Panc1 (cell line): ENCODE measurements at regions not wholly inside any gene's neighbourhood (a gene's known extent, or its start where the extent isn't known, plus 50 kb on each side); places are given as distances from the start of the nearest gene placed in this dataset.
"Not testable (repeated sequence)": the region's sequence is repeated elsewhere in the genome, so short reads cannot be mapped to it uniquely, and the experiment has no call there.

Experiments used
- ATAC-seq: fragments of 200-7000 bp; cut with Tn5 transposase; 2 replicates; pipeline ENCODE4 v1.9.1; 2020; ENCODE audit warnings: mild to moderate bottlenecking, moderate library complexity
- BruUV-seq: library from RNA; stranded (reverse); fragments of 400-500 nt; replicated peaks from 2 replicates; lab custom pipeline; 2021; lab: Mats Ljungman, UMichigan
- CTCF ChIA-PET: fragments of 300-600 bp; sonication (Branson Sonifier 250); formaldehyde crosslinking; loops from one replicate; lab custom pipeline; 2022; ENCODE audit warnings: antibody characterized with exemption; lab: Charles Lee
- POLR2A ChIA-PET: fragments of 300-600 bp; sonication (Branson Sonifier 250); formaldehyde crosslinking; loops from one replicate; lab custom pipeline; 2022; ENCODE audit warnings: antibody characterized with exemption; lab: Charles Lee
- DNase-seq: peaks from one replicate; pipeline ENCODE4 v3.0.0-alpha.2; 2010; ENCODE audit warnings: low read depth, low spot score
- H3K27ac ChIP-seq: 2 replicates; pipeline ENCODE4 v1.5.1; 2011; ENCODE audit warnings: mild to moderate bottlenecking, low read length, inconsistent platforms
- H3K27me3 ChIP-seq: fragments of 200-500 bp; sonication (Bioruptor generic); 2 replicates; pipeline ENCODE4 v1.6.0; 2014; ENCODE audit warnings: low read length, inconsistent platforms; ENCODE audit not compliant: control insufficient read depth, insufficient read depth
- H3K36me3 ChIP-seq: fragments of 200-500 bp; sonication (Bioruptor generic); 2 replicates; pipeline ENCODE4 v1.5.1; 2014; ENCODE audit warnings: inconsistent platforms, mild to moderate bottlenecking, low read length, moderate library complexity; ENCODE audit not compliant: control insufficient read depth, insufficient read depth
- H3K4me1 ChIP-seq: 2 replicates; pipeline ENCODE4 v1.5.1; 2011; ENCODE audit warnings: inconsistent platforms, mild to moderate bottlenecking, low read length, moderate library complexity; ENCODE audit not compliant: control insufficient read depth, insufficient read depth
- H3K4me3 ChIP-seq, 2 experiments: 2 replicates each; pipeline ENCODE4 v1.5.1; 2011 to 2012; ENCODE audit warnings: low read depth in 2 of 2, low read length in 2 of 2, mild to moderate bottlenecking in 2 of 2, inconsistent platforms in 1 of 2, moderate library complexity in 1 of 2
- H3K9me3 ChIP-seq: fragments of 200-500 bp; sonication (Bioruptor generic); 2 replicates; pipeline ENCODE4 v1.5.1; 2014; ENCODE audit warnings: low read depth, mild to moderate bottlenecking, inconsistent platforms, low read length, moderate library complexity; ENCODE audit not compliant: control insufficient read depth, insufficient read depth
- CTCF ChIP-seq: fragments of 450-650 bp; IDR thresholded peaks from 2 replicates; pipeline ENCODE4 v1.5.1; 2017; ENCODE audit warnings: mild to moderate bottlenecking
- POLR2AphosphoS5 ChIP-seq: IDR thresholded peaks from 2 replicates; pipeline ENCODE4 v1.6.1; 2012; ENCODE audit warnings: mild to moderate bottlenecking, low read depth, low read length, moderate library complexity
- REST ChIP-seq, 2 experiments: IDR thresholded peaks; 2 replicates each; pipeline ENCODE4 v1.6.1; 2011 to 2012; ENCODE audit warnings: low read depth in 2 of 2, control low read depth in 1 of 2, low read length in 1 of 2, mild to moderate bottlenecking in 1 of 2, moderate library complexity in 1 of 2; ENCODE audit not compliant: insufficient read depth in 1 of 2
- SIN3A ChIP-seq: IDR thresholded peaks from 2 replicates; pipeline ENCODE4 v1.6.1; 2012; ENCODE audit warnings: low read depth, mild to moderate bottlenecking, low read length, moderate library complexity, borderline replicate concordance; ENCODE audit not compliant: insufficient read depth
- TCF7L2 ChIP-seq: IDR thresholded peaks from 2 replicates; pipeline ENCODE4 v1.6.1; 2011; ENCODE audit warnings: mild to moderate bottlenecking, low read depth, low read length, inconsistent platforms
- in situ Hi-C: cut with HindIII; loops from 2 replicates; pipeline ENCODE4 v1.10.0; 2016; ENCODE audit warnings: low sequenced_read_pairs, low pct_unique_long_range_greater_than_20kb
- intact Hi-C: fragments of 100-400 bp; cut with micrococcal nuclease; formaldehyde crosslinking; loops from one replicate; pipeline ENCODE4 v1.10.0; 2022; ENCODE audit not compliant: unreplicated experiment

- CTCF ChIA-PET, result no interaction called here
- intact Hi-C loops, result no loop called here
Measured at GRCh38 chr16:25366078-25366477, 108.4 kb upstream of the ZKSCAN2 start.

DNA sequence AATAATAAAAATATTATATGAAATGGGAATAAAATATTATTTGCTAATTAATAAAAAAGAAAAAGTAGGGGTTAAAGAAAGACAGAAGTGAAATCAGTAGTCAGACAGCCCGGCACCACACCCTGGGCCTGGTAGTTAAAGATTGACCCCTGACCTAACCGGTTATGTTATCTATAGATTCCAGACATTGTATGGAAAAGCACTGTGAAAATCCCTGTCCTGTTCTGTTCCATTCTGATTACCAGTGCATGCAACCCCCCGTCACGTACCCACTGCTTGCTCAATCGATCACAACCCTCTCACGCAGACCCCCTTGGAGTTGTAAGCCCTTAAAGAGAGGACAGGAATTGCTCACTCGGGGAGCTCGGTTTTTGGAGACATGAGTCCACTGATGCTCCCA lies 101.9 kb upstream of the ZKSCAN2 start:
- DNase-seq, in situ Hi-C loops, H3K36me3 ChIP-seq, ATAC-seq, CTCF ChIA-PET, BruUV-seq, intact Hi-C loops, H3K4me1 ChIP-seq, H3K4me3 ChIP-seq, H3K27ac ChIP-seq, POLR2A ChIA-PET, H3K9me3 ChIP-seq, H3K27me3 ChIP-seq: not testable (repeated sequence)

More at GRCh38 chr16:25366078-25366477, 108.4 kb upstream of the ZKSCAN2 start:
- Histone ChIP-seq H3K9me3 (no peaks in the 10 kb centered on the region), H3K4me1 (no peaks in the 10 kb centered on the region), H3K4me3 (no peak overlapping the region), H3K27ac (no peak overlapping the region), H3K36me3 (no peaks in the 10 kb centered on the region), H3K27me3 (peaks cover 4% of the 10 kb centered on the region; the same call in 1 of the 2 replicates)
- no peak for DNase-seq
- in situ Hi-C loops, result no loop called here
- no TSS peak for BruUV-seq
- POLR2A ChIA-PET, result no interaction called here
- no peak for TF ChIP-seq TCF7L2
- TF ChIP-seq CTCF, result 0 out of 2 replicates have a peak, but pooled peaks have one; percentile 7
- no peak for ATAC-seq

- BruUV-seq, result no TSS peak
- no peak overlapping the region for H3K27ac ChIP-seq
- CTCF ChIA-PET, result no interaction called here
- no peaks in the 10 kb centered on the region for H3K27me3 ChIP-seq
- H3K4me3 ChIP-seq, result no peak overlapping the region
- no peak for ATAC-seq
- no peaks in the 10 kb centered on the region for H3K4me1 ChIP-seq
- no peaks in the 10 kb centered on the region for H3K36me3 ChIP-seq
- H3K9me3 ChIP-seq, result no peaks in the 10 kb centered on the region
- TF ChIP-seq POLR2AphosphoS5 (no peak), SIN3A (no peak), TCF7L2 (no peak), REST (IDR thresholded peaks at IDR 0.05; ENCODE audit: insufficient read depth in 1 of 2, low read depth in 2 of 2, low read length in 1 of 2) (no peak), CTCF (no peak)
- DNase-seq, result no peak
- in situ Hi-C loops (no loop called here), intact Hi-C loops (no loop called here)
- POLR2A ChIA-PET, result no interaction called here
Measured at GRCh38 chr16:25344006-25344405, 86.4 kb upstream of the ZKSCAN2 start.
